Ishikawa (cell line): ENCODE measurements at regions not wholly inside any gene's neighbourhood (a gene's known extent, or its start where the extent isn't known, plus 50 kb on each side); places are given as distances from the start of the nearest gene placed in this dataset.
A peak's percentile ranks its signal among the peaks of the same experiment; 100 is the strongest.

Experiments
- CEBPB ChIP-seq: IDR thresholded peaks from 2 replicates; pipeline ENCODE4 v1.6.1; 2012
- EGR1 ChIP-seq: IDR thresholded peaks from 2 replicates; pipeline ENCODE4 v1.6.1; 2012
- EP300 ChIP-seq: IDR thresholded peaks from 2 replicates; pipeline ENCODE4 v1.6.1; 2012; ENCODE audit warnings: borderline replicate concordance
- RAD21 ChIP-seq: IDR thresholded peaks from 2 replicates; pipeline ENCODE4 v1.6.1; 2012; ENCODE audit warnings: low read depth
- TF ChIP-seq, protein P1 (sequence below): IDR thresholded peaks from 2 replicates; pipeline ENCODE4 v1.6.1; 2012

DNA sequence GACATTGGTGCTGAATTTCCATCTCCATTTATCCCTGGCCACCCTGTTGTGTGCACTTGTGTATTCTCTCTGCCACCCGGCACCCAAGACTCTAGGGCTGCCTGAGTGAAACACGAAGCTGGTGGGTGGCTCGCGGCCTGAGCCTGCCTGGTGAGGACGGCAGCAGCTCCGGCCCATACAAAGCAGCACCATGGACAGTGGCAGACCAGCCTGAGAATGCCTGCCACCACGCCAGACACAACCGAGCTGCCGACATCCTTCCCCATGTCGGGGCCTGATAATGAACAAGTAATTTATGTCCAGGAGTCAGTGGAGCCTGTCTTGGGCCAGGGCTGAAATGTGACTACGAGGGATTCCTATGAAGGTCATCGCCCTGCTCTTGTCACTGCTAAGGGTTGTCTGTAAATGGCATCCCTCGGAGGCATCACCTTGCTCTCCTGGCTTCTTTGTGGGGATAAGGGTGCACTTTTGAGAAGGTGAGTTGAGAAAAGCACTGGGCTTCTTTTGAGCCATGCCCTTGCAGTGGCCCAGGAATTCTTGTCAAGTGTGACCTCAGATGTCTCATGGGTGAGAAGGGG is 175.7 kb downstream of the MELK start:
- no peak for TF ChIP-seq EGR1
- TF ChIP-seq, protein P1, sequence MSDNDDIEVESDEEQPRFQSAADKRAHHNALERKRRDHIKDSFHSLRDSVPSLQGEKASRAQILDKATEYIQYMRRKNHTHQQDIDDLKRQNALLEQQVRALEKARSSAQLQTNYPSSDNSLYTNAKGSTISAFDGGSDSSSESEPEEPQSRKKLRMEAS, result peak; percentile 17; the same call in 1 of the 2 replicates
- TF ChIP-seq RAD21, result no peak
- TF ChIP-seq EP300, result no peak
- TF ChIP-seq CEBPB, result no peak
